K562 (cell line): ENCODE measurements at regions not wholly inside any gene's neighbourhood (a gene's known extent, or its start where the extent isn't known, plus 50 kb on each side); places are given as distances from the start of the nearest gene placed in this dataset.
A peak's percentile ranks its signal among the peaks of the same experiment; 100 is the strongest.

Source experiments
- ARHGAP35 ChIP-seq: fragments of 450-650 bp; IDR thresholded peaks from 2 replicates; pipeline ENCODE4 v1.6.1; 2018; ENCODE audit not compliant: partially characterized antibody
- ARID1B ChIP-seq: fragments of 450-650 bp; IDR thresholded peaks from 2 replicates; pipeline ENCODE4 v1.6.1; 2016; ENCODE audit warnings: antibody characterized with exemption, mild to moderate bottlenecking, inconsistent platforms
- CBX3 ChIP-seq, 2 experiments: IDR thresholded peaks; 1 replicate in 1 of 2; 2 replicates in 1 of 2; pipeline ENCODE4 v1.6.1; 2012; ENCODE audit warnings: inconsistent platforms in 2 of 2, low read length in 2 of 2, borderline replicate concordance in 1 of 2, control low read depth in 1 of 2
- CEBPG ChIP-seq, 3 experiments: fragments of 200-800 bp in 1 of 3; sonication (Bioruptor generic) in 1 of 3; sonication (generic) in 1 of 3; formaldehyde crosslinking in 1 of 3; IDR thresholded peaks in 2 of 3; conservative IDR thresholded peaks in 1 of 3; 2 replicates each; pipeline versions ENCODE4 v1.6.1 to v1.8.0; 2016 to 2022; ENCODE audit warnings: missing compliant biosample characterization in 2 of 3, missing genetic modification characterization in 2 of 3, mild to moderate bottlenecking in 1 of 3, missing genetic modification reagents in 1 of 3
- CHCHD3 ChIP-seq: fragments of 250-450 bp; sonication (Bioruptor Pico); IDR thresholded peaks from 2 replicates; pipeline ENCODE4 v2.1.2; 2022; ENCODE audit warnings: mild to moderate bottlenecking
- FOXA1 ChIP-seq: fragments of 450-650 bp; IDR thresholded peaks from 2 replicates; pipeline ENCODE4 v1.6.1; 2016; ENCODE audit warnings: mild to moderate bottlenecking, borderline replicate concordance
- FUS ChIP-seq: fragments of 200-400 bp; formaldehyde crosslinking; optimal IDR thresholded peaks from 2 replicates; pipeline ENCODE3; 2017; ENCODE audit warnings: low read depth, low read length
- HCFC1 ChIP-seq: IDR thresholded peaks from 2 replicates; pipeline ENCODE4 v1.6.1; 2012; ENCODE audit warnings: low read depth, low read length, improper control_type of control experiment
- HDGF ChIP-seq: fragments of 450-650 bp; IDR thresholded peaks from 2 replicates; pipeline ENCODE4 v1.6.1; 2016
- MCM7 ChIP-seq, 2 experiments: fragments of 450-650 bp; IDR thresholded peaks; 2 replicates each; pipeline ENCODE4 v1.6.1; 2016 to 2018
- MTA2 ChIP-seq: fragments of 450-650 bp; IDR thresholded peaks from 2 replicates; pipeline ENCODE4 v1.6.1; 2016; ENCODE audit warnings: low read depth
- PHB ChIP-seq: fragments of 250-450 bp; sonication (Bioruptor Pico); IDR thresholded peaks from 2 replicates; pipeline ENCODE4 v1.5.0; 2021
- PYGO2 ChIP-seq: fragments of 450-650 bp; IDR thresholded peaks from 2 replicates; pipeline ENCODE4 v1.6.1; 2016; ENCODE audit warnings: mild to moderate bottlenecking, missing genetic modification characterization, moderate library complexity, missing compliant biosample characterization
- RNF2 ChIP-seq: sonication (generic); IDR thresholded peaks from 2 replicates; pipeline ENCODE4 v1.6.1; 2016
- SNIP1 ChIP-seq: fragments of 450-650 bp; IDR thresholded peaks from 2 replicates; pipeline ENCODE4 v1.7.1; 2017; ENCODE audit warnings: low read depth, mild to moderate bottlenecking
- SREBF2 ChIP-seq: sonication (generic); formaldehyde crosslinking; IDR thresholded peaks from 2 replicates; pipeline ENCODE4 v1.4.0; 2020; ENCODE audit warnings: mild to moderate bottlenecking, missing genetic modification reagents
- TAL1 ChIP-seq: fragments of 450-650 bp; IDR thresholded peaks from 2 replicates; pipeline ENCODE4 v1.6.1; 2016; ENCODE audit warnings: mild to moderate bottlenecking
- TARDBP ChIP-seq: fragments of 450-650 bp; IDR thresholded peaks from 2 replicates; pipeline ENCODE4 v1.6.1; 2016
- ZNF23 ChIP-seq: fragments of 250-450 bp; sonication (Bioruptor Pico); IDR thresholded peaks from 2 replicates; pipeline ENCODE4 v1.4.0; 2020; ENCODE audit warnings: mild to moderate bottlenecking
- ZNF561 ChIP-seq: fragments of 450-650 bp; formaldehyde crosslinking; conservative IDR thresholded peaks from 2 replicates; pipeline ENCODE4 v1.4.0; 2020; ENCODE audit warnings: mild to moderate bottlenecking, moderate library complexity
- ZNF584 ChIP-seq: fragments of 200-800 bp; sonication (Bioruptor generic); IDR thresholded peaks from 2 replicates; pipeline ENCODE4 v1.6.1; 2016; ENCODE audit warnings: low read depth, mild to moderate bottlenecking, missing genetic modification characterization, missing compliant biosample characterization
- ZNF785 ChIP-seq: fragments of 250-450 bp; sonication (Bioruptor Pico); IDR thresholded peaks from 2 replicates; pipeline ENCODE4 v1.4.0; 2020; ENCODE audit warnings: mild to moderate bottlenecking
- ZZZ3 ChIP-seq: fragments of 450-650 bp; IDR thresholded peaks from 2 replicates; pipeline ENCODE4 v1.6.1; 2016; ENCODE audit warnings: antibody characterized with exemption, mild to moderate bottlenecking, moderate library complexity
- TF ChIP-seq, protein P1 (sequence below): fragments of 250-450 bp; sonication (Bioruptor Pico); IDR thresholded peaks from 2 replicates; pipeline ENCODE4 v1.4.0; 2020; ENCODE audit warnings: mild to moderate bottlenecking
- TF ChIP-seq, protein P2 (sequence below): fragments of 450-650 bp; formaldehyde crosslinking; IDR thresholded peaks from 2 replicates; pipeline ENCODE4 v1.4.0; 2020; ENCODE audit warnings: mild to moderate bottlenecking, mixed read lengths
- TF ChIP-seq, protein P3 (sequence below): fragments of 450-650 bp; formaldehyde crosslinking; IDR thresholded peaks from 2 replicates; pipeline ENCODE4 v1.4.0; 2020; ENCODE audit warnings: mild to moderate bottlenecking, moderate library complexity

DNA sequence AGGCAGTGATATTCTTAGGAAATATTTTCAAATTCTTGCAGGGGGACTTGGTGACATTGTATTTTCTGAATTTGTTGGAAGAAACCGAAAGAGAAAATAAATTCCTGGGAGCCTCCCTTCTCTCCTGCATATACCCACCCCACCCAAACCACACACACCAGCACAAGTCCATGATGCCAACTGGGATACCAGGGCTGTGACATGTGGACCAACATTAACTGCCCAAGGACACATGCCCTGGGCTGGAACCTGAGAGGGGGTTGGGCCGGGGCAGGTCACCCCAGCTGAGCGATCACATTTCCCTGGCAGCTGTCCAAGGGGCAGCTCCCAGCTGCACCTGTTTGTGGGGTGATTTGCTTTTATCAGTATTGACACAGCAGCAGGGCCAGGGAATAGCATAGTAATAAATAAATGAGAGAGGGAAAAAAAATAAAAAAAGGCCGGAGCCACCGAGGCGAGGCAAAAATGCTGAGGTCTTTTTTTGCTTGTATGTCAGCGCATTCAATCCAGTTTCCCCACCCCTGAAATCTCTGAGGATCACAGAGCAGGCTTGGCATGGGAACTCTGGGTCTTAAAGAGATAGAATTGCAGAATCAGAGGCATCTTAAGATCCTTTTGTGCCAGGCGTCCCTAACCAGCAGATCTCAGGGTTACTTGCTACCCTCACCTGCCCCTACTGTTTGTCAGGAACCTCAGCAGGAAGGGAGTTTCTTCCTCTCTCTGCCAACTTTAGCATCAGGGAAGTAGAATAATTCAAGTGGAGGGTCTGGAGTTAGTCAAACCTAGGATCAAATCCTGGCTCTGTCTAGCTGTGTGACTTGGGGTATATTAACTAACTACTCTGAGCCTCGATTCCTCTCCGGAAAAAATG is 66.5 kb upstream of the PIM1 start (continued):
- TF ChIP-seq ARID1B, result peak; percentile 99
- no peak for TF ChIP-seq FUS
- TF ChIP-seq ZNF561 (CRISPR knock-in tag), result no peak
- peak in 1 of 2 experiments; percentile 74; a peak in 1 of 3 replicates for TF ChIP-seq CBX3 (IDR thresholded peaks at IDR 0.05; ENCODE audit: borderline replicate concordance in 1 of 2, low read length in 2 of 2)
- TF ChIP-seq, protein P1, sequence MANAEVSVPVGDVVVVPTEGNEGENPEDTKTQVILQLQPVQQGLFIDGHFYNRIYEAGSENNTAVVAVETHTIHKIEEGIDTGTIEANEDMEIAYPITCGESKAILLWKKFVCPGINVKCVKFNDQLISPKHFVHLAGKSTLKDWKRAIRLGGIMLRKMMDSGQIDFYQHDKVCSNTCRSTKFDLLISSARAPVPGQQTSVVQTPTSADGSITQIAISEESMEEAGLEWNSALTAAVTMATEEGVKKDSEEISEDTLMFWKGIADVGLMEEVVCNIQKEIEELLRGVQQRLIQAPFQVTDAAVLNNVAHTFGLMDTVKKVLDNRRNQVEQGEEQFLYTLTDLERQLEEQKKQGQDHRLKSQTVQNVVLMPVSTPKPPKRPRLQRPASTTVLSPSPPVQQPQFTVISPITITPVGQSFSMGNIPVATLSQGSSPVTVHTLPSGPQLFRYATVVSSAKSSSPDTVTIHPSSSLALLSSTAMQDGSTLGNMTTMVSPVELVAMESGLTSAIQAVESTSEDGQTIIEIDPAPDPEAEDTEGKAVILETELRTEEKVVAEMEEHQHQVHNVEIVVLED (CRISPR knock-in tag), result 0 out of 2 replicates have a peak, but pooled peaks have one; percentile 21
- no peak for TF ChIP-seq CHCHD3 (CRISPR knock-in tag)
- TF ChIP-seq PYGO2 (tag), result no peak
- no peak for TF ChIP-seq SREBF2
- no peak for TF ChIP-seq ARHGAP35
- TF ChIP-seq TARDBP, result peak; percentile 96
- no peak for TF ChIP-seq ZZZ3
- no peak for TF ChIP-seq MCM7 (IDR thresholded peaks at IDR 0.05)
- peak; percentile 89 for TF ChIP-seq RNF2
- TF ChIP-seq ZNF23, result no peak
- TF ChIP-seq ZNF785 (CRISPR knock-in tag), result no peak
- peak; percentile 99 for TF ChIP-seq FOXA1
- TF ChIP-seq MTA2, result peak; percentile 98
- TF ChIP-seq, protein P2, sequence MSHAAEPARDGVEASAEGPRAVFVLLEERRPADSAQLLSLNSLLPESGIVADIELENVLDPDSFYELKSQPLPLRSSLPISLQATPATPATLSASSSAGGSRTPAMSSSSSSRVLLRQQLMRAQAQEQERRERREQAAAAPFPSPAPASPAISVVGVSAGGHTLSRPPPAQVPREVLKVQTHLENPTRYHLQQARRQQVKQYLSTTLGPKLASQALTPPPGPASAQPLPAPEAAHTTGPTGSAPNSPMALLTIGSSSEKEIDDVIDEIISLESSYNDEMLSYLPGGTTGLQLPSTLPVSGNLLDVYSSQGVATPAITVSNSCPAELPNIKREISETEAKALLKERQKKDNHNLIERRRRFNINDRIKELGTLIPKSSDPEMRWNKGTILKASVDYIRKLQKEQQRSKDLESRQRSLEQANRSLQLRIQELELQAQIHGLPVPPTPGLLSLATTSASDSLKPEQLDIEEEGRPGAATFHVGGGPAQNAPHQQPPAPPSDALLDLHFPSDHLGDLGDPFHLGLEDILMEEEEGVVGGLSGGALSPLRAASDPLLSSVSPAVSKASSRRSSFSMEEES (CRISPR knock-in tag), result peak; percentile 1; the same call in 1 of the 2 replicates
- no peak for TF ChIP-seq CEBPG (CRISPR knock-in tag; IDR thresholded peaks at IDR 0.05)
- TF ChIP-seq CEBPG (tag; conservative IDR thresholded peaks at IDR 0.05 in 1 of 2, IDR thresholded peaks at IDR 0.05 in 1 of 2), result no peak
- peak; percentile 99 for TF ChIP-seq TAL1
- TF ChIP-seq, protein P3, sequence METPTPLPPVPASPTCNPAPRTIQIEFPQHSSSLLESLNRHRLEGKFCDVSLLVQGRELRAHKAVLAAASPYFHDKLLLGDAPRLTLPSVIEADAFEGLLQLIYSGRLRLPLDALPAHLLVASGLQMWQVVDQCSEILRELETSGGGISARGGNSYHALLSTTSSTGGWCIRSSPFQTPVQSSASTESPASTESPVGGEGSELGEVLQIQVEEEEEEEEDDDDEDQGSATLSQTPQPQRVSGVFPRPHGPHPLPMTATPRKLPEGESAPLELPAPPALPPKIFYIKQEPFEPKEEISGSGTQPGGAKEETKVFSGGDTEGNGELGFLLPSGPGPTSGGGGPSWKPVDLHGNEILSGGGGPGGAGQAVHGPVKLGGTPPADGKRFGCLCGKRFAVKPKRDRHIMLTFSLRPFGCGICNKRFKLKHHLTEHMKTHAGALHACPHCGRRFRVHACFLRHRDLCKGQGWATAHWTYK, result 0 out of 2 replicates have a peak, but pooled peaks have one; percentile 58
- TF ChIP-seq ZNF584 (CRISPR knock-in tag), result peak; percentile 84; the same call in 1 of the 2 replicates
- no peak for TF ChIP-seq HCFC1
- TF ChIP-seq PHB (CRISPR knock-in tag), result no peak
- TF ChIP-seq SNIP1, result no peak
- TF ChIP-seq HDGF, result peak; percentile 80
